Gastrocnemius medialis (tissue), 4 donors: ENCODE measurements at regions not wholly inside any gene's neighbourhood (a gene's known extent, or its start where the extent isn't known, plus 50 kb on each side); places are given as distances from the start of the nearest gene placed in this dataset.
"Not testable (repeated sequence)": the region's sequence is repeated elsewhere in the genome, so short reads cannot be mapped to it uniquely, and the experiment has no call there.

Experiments
- ATAC-seq, 2 donors: fragments of 150-250 bp; one replicate each; pipeline ENCODE4 v1.9.1; 2016
- DNase-seq, 2 donors: peaks; one replicate each; pipeline ENCODE4 v3.0.0-alpha.2; 2019
- H3K27ac ChIP-seq, 4 donors: fragments of 200-600 bp; sonication (generic); 1 replicate in 1 of 4; 2 replicates in 3 of 4; pipeline ENCODE4 v1.5.1; 2016 to 2018; ENCODE audit warnings: mild to moderate bottlenecking in 2 of 4, moderate library complexity in 1 of 4
- H3K27me3 ChIP-seq, 3 donors: fragments of 200-600 bp; sonication (generic) in 2 of 3; 1 replicate in 1 of 3; 2 replicates in 2 of 3; pipeline versions ENCODE4 v1.5.1 to v1.6.0; 2016 to 2019; ENCODE audit warnings: mild to moderate bottlenecking in 1 of 3, moderate library complexity in 1 of 3
- H3K36me3 ChIP-seq, 2 donors: fragments of 200-600 bp; sonication (generic) in 1 of 2; one replicate each; pipeline ENCODE4 v1.5.1; 2017 to 2018
- H3K4me1 ChIP-seq, 2 donors: fragments of 200-600 bp; sonication (generic) in 1 of 2; one replicate each; pipeline ENCODE4 v1.5.1; 2016 to 2017; ENCODE audit warnings: mild to moderate bottlenecking in 2 of 2
- H3K4me3 ChIP-seq, 4 donors: fragments of 200-600 bp; sonication (generic) in 3 of 4; 1 replicate in 1 of 4; 2 replicates in 3 of 4; pipeline ENCODE4 v1.5.1; 2016 to 2019; ENCODE audit warnings: mild to moderate bottlenecking in 2 of 4
- H3K9me3 ChIP-seq, 3 donors: fragments of 200-600 bp; sonication (generic) in 2 of 3; 1 replicate in 1 of 3; 2 replicates in 2 of 3; pipeline ENCODE4 v1.5.1; 2016 to 2019
- in situ Hi-C, 4 donors: fragments of 200-750 bp; cut with MboI; loops; one replicate each; pipeline versions ENCODE4 v1.15.0 to v1.8.0; 2017; ENCODE audit warnings: low sequenced_read_pairs in 4 of 4
- intact Hi-C: fragments of 100-400 bp; cut with DNase I; formaldehyde crosslinking; loops from one replicate; pipeline ENCODE4 v1.15.1; 2023; ENCODE audit warnings: low total_unique reads

DNA sequence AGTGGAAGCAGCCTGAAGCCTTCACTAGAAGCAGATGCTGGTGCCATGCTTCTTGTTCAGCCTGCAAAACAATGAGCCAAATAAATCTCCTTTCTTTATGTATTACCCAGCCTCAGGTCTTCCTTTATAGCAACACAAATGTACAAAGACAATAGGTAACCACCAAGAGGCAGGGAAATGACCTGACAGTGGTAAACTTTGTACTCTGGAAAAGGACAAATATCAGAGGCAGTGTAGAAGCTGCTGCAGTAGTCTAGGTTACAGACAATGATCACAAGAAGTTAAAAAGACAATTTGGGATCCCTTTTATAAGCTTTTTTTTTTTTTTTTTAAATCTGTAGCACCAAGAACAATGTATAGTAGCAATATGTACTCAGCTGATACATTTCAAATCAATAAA lies 76.7 kb upstream of the POMZP3 start:
- ATAC-seq, in situ Hi-C loops, DNase-seq, H3K36me3 ChIP-seq, H3K4me1 ChIP-seq, H3K27me3 ChIP-seq, H3K27ac ChIP-seq, H3K9me3 ChIP-seq, H3K4me3 ChIP-seq, intact Hi-C loops: not testable (repeated sequence)

DNA sequence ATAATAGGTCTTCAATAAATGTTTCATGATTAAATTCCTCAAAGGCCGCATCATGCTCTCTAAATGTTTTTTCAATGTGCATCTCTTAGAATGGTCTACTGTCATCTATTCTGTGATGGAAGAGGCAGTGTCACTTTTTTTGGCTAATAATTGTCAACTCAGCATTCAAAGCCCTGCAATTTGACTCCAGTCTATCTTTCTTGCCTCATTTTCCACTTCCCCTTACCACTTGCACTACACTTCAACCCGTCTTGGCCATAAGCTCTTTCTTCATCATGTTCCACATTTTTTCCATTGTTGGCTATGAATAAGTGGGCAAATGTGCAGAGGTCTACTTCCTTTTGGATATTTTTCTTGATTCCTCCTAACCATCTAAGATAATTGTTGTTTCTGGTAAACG lies 59.2 kb upstream of the POMZP3 start:
- H3K27me3 ChIP-seq, in situ Hi-C loops: not testable (repeated sequence)

DNA sequence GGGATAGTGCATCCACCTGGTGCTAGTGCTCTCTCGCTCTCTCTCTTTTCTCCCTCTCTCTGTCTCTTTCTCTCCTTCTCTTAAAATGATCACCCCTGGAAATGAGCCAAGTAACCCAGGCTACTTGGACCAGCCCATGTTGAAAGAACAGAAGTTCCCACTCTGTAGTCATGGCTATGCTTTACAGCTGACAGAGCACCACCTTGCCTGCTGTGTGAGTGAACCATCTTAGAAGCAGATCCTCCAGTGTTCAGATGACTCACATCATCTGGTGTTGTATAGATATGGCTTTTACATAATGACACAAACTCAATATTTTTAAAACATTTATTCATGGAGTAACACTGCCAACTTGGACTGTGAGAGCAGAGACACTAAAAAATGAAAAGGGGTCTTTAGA lies 57.7 kb upstream of the POMZP3 start:
- DNase-seq, ATAC-seq, intact Hi-C loops, H3K27ac ChIP-seq, H3K4me1 ChIP-seq, H3K9me3 ChIP-seq, H3K36me3 ChIP-seq, H3K4me3 ChIP-seq, in situ Hi-C loops, H3K27me3 ChIP-seq: not testable (repeated sequence)

More for the DNA sequence above, 59.2 kb upstream of the POMZP3 start:
- ATAC-seq, H3K4me3 ChIP-seq, intact Hi-C loops, H3K36me3 ChIP-seq, H3K27ac ChIP-seq, DNase-seq, H3K9me3 ChIP-seq, H3K4me1 ChIP-seq: not testable (repeated sequence)

DNA sequence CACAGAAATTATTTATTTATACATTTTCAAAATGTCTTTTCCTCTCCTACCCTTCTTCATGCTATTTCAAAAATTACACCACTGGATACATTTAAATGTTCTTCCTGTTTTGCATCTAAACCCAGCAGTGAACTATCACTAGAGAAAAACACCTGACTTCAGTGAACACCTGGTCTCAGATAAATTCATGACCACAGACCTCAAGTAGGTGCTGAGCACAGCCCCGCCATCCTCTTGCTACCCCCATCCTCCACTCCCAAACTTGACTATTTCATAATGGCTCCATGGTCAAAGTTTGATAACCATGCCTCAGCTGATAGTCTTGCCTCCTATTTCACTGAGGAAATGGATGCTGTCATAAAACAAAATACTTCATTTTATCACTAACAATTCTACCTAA lies 56.6 kb upstream of the POMZP3 start:
- intact Hi-C loops, DNase-seq, H3K9me3 ChIP-seq, H3K27me3 ChIP-seq, ATAC-seq, H3K4me3 ChIP-seq, H3K27ac ChIP-seq, H3K4me1 ChIP-seq, in situ Hi-C loops, H3K36me3 ChIP-seq: not testable (repeated sequence)

DNA sequence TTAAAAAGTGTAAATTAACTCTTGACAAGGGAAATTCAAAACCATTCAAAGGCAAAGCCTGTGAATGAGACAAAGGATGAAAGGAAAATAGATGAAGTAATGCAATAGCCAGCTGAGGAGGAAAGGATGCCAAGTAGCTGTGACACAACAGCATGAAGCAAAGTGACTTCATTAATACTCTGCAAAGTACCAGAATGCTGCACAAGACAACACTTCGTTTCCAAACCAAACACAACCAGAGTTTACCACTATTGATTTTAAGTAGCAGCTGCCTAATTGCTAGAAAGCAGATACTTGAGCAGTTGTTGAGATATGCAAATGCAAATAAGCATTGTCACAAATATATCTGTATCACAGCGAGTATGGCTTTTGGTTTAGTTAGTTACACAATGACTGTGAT lies 54.7 kb upstream of the POMZP3 start:
- H3K27ac ChIP-seq, H3K9me3 ChIP-seq, H3K36me3 ChIP-seq, H3K4me3 ChIP-seq, ATAC-seq, H3K4me1 ChIP-seq, DNase-seq, in situ Hi-C loops, intact Hi-C loops, H3K27me3 ChIP-seq: not testable (repeated sequence)

DNA sequence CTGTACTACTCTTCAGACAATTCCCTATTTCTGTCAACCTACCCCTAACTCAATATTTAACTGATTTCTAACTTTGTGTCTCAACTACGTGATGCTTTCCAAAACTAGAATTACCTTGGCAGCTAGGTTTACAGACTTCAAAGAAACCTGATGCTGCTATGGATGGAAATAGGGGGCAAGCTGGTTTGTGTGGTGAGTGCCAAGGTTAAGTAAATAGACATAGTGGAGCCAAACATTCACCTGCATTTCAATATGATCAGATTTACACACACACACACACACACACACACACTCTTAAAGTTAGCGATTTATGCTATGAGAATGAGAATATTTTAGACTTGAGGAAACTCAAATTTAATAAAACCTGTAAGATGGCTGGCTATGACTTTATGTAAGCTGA lies 52.1 kb upstream of the POMZP3 start:
- H3K4me1 ChIP-seq, H3K36me3 ChIP-seq, H3K27me3 ChIP-seq, H3K4me3 ChIP-seq, H3K27ac ChIP-seq, intact Hi-C loops, ATAC-seq, DNase-seq, in situ Hi-C loops, H3K9me3 ChIP-seq: not testable (repeated sequence)

DNA sequence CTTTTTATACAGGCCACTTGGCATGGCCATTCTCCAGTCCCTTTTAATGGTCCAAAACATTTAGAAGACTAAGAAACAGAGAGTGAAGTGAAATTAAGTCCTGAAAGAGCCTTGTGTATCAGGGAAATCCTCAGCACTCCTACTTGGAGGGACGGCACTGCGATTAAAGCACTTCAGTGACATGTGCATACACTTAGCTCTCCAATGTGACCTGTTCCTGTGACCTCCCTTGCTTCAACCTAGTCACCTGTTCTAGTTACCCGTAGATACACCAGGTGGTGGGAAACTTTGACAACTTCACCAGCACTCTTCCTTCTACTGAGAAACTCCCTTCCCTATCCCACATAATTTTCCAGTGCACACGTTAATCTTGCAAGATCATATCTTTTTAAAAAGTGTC lies 51.4 kb upstream of the POMZP3 start:
- intact Hi-C loops, H3K27ac ChIP-seq, H3K4me3 ChIP-seq, DNase-seq, H3K4me1 ChIP-seq, H3K9me3 ChIP-seq, H3K27me3 ChIP-seq, ATAC-seq, in situ Hi-C loops, H3K36me3 ChIP-seq: not testable (repeated sequence)

DNA sequence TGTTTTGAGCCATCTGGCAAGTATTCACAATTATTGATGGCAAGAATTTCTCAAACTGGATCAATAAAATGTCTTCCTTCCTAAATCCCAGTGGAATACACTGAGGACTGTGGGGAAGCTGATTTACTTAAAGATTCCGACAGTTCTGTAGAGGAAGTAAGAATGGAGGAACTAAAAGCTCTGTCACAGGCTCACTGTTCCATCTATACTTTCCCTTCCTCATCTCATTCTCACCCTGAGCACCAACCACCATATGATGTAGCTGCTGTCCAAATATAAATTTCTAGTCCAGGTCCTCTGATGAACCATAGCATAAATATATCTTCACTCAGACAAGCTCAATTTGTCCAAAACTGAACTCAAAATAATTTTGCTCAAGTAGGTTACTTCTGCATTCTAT lies 49.8 kb upstream of the POMZP3 start:
- DNase-seq, ATAC-seq, H3K9me3 ChIP-seq, H3K4me1 ChIP-seq, intact Hi-C loops, H3K36me3 ChIP-seq, H3K4me3 ChIP-seq, H3K27me3 ChIP-seq, in situ Hi-C loops, H3K27ac ChIP-seq: not testable (repeated sequence)
